DND-41 (cell line): ENCODE measurements at regions not wholly inside any gene's neighbourhood (a gene's known extent, or its start where the extent isn't known, plus 50 kb on each side); places are given as distances from the start of the nearest gene placed in this dataset.

Experiments
- ATAC-seq: fragments of 200-7000 bp; cut with Tn5 transposase; 3 replicates; pipeline ENCODE4 v1.9.1; 2021; ENCODE audit warnings: low read depth; ENCODE audit not compliant: insufficient read depth
- DNase-seq: peaks from one replicate; pipeline ENCODE4 v3.0.0-alpha.2; 2020
- H2AFZ ChIP-seq: 2 replicates; pipeline ENCODE4 v1.6.0; 2012; ENCODE audit warnings: low read depth, low read length
- H3K27ac ChIP-seq: 2 replicates; pipeline ENCODE4 v1.5.1; 2012; ENCODE audit warnings: low read length, inconsistent platforms
- H3K27me3 ChIP-seq: fragments of 200-600 bp; sonication (generic); 2 replicates; pipeline ENCODE4 v1.6.0; 2012; ENCODE audit warnings: low read length, mild to moderate bottlenecking, inconsistent platforms; ENCODE audit not compliant: insufficient read depth, poor library complexity
- H3K36me3 ChIP-seq: 2 replicates; pipeline ENCODE4 v1.5.1; 2012; ENCODE audit warnings: low read length, inconsistent platforms; ENCODE audit not compliant: insufficient read depth
- H3K4me1 ChIP-seq: 2 replicates; pipeline ENCODE4 v1.5.1; 2012; ENCODE audit warnings: mild to moderate bottlenecking, low read length; ENCODE audit not compliant: insufficient read depth
- H3K4me2 ChIP-seq: 2 replicates; pipeline ENCODE4 v1.6.0; 2012; ENCODE audit warnings: mild to moderate bottlenecking, moderate library complexity, low read length, inconsistent platforms; ENCODE audit not compliant: insufficient read depth
- H3K4me3 ChIP-seq, 2 experiments: fragments of 200-600 bp in 1 of 2; shearing (Covaris generic) in 1 of 2; 2 replicates each; pipeline ENCODE4 v1.5.1; 2012 to 2016; ENCODE audit warnings: inconsistent platforms in 2 of 2, low read length in 2 of 2, mild to moderate bottlenecking in 2 of 2, low read depth in 1 of 2, moderate library complexity in 1 of 2
- H3K79me2 ChIP-seq: 2 replicates; pipeline ENCODE4 v1.6.0; 2012; ENCODE audit warnings: low read length, inconsistent platforms; ENCODE audit not compliant: insufficient read depth
- H3K9ac ChIP-seq: 2 replicates; pipeline ENCODE4 v1.6.0; 2012; ENCODE audit warnings: low read depth, mild to moderate bottlenecking, inconsistent platforms, low read length, moderate library complexity
- H3K9me3 ChIP-seq: 2 replicates; pipeline ENCODE4 v1.5.1; 2012; ENCODE audit warnings: low read length, moderate library complexity, mild to moderate bottlenecking, inconsistent platforms; ENCODE audit not compliant: insufficient read depth, severe bottlenecking
- H4K20me1 ChIP-seq: 2 replicates; pipeline ENCODE4 v1.6.0; 2012; ENCODE audit warnings: low read length; ENCODE audit not compliant: insufficient read depth
- EZH2 ChIP-seq: IDR thresholded peaks from 3 replicates; pipeline ENCODE4 v1.6.1; 2012; ENCODE audit warnings: borderline replicate concordance, low read depth, mild to moderate bottlenecking, moderate library complexity, low read length, inconsistent platforms; ENCODE audit not compliant: severe bottlenecking
- TF ChIP-seq, protein P1 (sequence below): IDR thresholded peaks from 2 replicates; pipeline ENCODE4 v1.5.1; 2012; ENCODE audit warnings: borderline replicate concordance, low read length, moderate library complexity, mild to moderate bottlenecking; ENCODE audit not compliant: poor library complexity, severe bottlenecking; ENCODE audit errors: extremely low read depth

DNA sequence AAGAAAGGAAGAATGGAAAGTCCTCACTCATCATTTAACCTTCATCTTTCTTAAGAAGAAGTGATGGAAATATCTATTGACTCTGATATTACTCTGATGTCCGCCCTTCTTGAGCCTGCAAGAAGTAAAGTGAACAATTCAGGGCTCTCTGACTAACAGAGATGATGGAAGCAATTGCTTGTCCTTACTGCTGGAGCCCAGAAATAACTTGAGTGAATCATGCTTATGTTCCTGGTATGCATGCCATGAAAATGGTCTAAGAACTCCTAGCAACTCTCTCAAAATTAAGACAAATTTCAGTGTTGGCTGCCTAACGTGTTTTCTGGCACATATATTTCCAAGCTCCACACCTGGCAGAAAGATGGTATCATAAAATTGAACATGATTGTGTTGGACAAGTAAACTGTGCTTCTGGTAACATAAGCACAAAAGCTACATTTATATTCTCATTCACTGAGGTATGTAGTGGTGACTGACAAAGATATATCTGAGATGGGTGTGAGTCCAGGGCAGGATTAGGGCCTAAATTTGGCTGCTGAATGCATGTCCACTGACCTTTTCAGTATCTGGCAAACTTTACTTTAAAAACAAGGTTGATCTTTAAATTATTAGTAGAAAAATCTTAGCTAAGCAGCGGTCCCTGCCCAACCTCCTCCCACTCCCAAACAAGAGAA is 109.2 kb upstream of the OTUD4 start:
- Histone ChIP-seq H3K79me2 (no peaks in the 10 kb centered on the region), H3K9ac (no peak overlapping the region), H3K4me2 (no peak overlapping the region), H3K4me1 (no peaks in the 10 kb centered on the region), H4K20me1 (no peaks in the 10 kb centered on the region), H3K9me3 (no peaks in the 10 kb centered on the region), H2AFZ (no peak overlapping the region), H3K27me3 (peaks cover 2% of the 10 kb centered on the region), H3K36me3 (no peaks in the 10 kb centered on the region), H3K27ac (no peak overlapping the region), H3K4me3 (no peak overlapping the region)
- ATAC-seq (no peak), DNase-seq (no peak)
- no peak for TF ChIP-seq EZH2
- TF ChIP-seq, protein P1, sequence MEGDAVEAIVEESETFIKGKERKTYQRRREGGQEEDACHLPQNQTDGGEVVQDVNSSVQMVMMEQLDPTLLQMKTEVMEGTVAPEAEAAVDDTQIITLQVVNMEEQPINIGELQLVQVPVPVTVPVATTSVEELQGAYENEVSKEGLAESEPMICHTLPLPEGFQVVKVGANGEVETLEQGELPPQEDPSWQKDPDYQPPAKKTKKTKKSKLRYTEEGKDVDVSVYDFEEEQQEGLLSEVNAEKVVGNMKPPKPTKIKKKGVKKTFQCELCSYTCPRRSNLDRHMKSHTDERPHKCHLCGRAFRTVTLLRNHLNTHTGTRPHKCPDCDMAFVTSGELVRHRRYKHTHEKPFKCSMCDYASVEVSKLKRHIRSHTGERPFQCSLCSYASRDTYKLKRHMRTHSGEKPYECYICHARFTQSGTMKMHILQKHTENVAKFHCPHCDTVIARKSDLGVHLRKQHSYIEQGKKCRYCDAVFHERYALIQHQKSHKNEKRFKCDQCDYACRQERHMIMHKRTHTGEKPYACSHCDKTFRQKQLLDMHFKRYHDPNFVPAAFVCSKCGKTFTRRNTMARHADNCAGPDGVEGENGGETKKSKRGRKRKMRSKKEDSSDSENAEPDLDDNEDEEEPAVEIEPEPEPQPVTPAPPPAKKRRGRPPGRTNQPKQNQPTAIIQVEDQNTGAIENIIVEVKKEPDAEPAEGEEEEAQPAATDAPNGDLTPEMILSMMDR: no peak

DNA sequence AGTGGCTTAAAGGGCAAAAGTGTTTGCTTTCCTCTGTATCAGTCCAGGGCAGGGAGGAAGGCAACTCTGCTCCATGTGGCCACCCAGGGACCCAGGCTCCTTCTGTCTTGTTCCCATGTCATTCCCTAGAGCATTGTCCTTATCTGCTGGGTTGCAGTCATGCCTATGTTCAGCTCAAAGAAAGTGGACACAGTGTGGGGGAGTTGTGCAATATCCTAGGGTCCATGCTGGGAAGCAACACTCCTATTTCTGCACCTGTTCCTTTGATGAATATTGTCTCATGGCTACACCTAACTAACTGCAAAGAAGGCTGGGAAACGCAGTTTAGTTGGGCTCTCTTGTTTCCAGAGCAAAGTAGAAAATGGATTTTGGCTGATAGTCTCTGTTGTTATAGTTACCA is 107.0 kb upstream of the OTUD4 start:
- Histone ChIP-seq H3K4me3 (no peak overlapping the region), H3K9me3 (no peaks in the 10 kb centered on the region), H2AFZ (no peak overlapping the region), H3K36me3 (no peaks in the 10 kb centered on the region), H4K20me1 (no peaks in the 10 kb centered on the region), H3K79me2 (no peaks in the 10 kb centered on the region), H3K9ac (no peak overlapping the region), H3K4me1 (no peaks in the 10 kb centered on the region), H3K27ac (no peak overlapping the region), H3K27me3 (no peaks in the 10 kb centered on the region), H3K4me2 (no peak overlapping the region)
- no peak for DNase-seq
- no peak for TF ChIP-seq EZH2
- TF ChIP-seq, protein P1: no peak
- no peak for ATAC-seq

DNA sequence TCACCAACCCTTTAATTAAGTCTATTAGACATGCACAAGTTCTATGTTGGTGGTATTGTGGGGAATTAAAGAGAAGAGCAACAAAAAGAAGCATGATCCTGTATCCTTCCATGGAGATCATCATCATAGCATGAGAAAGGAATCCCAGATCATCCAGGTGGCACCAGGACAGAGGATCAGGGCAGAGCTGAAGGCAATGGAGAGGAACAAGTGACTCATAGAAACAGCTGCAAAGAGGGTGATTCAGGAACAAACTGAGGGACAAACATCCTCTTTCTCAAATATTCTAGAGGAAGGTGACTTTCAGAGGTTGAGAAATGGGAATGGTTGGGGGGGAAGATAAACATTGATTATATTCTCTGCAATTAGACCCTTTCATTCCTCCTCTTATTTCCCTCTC is 105.5 kb upstream of the OTUD4 start:
- Histone ChIP-seq H3K9ac (no peak overlapping the region), H3K4me3 (no peak overlapping the region), H3K9me3 (no peaks in the 10 kb centered on the region), H3K36me3 (no peaks in the 10 kb centered on the region), H3K4me2 (no peak overlapping the region), H4K20me1 (no peaks in the 10 kb centered on the region), H3K27me3 (no peaks in the 10 kb centered on the region), H3K4me1 (no peaks in the 10 kb centered on the region), H3K27ac (no peak overlapping the region), H2AFZ (no peak overlapping the region), H3K79me2 (no peaks in the 10 kb centered on the region)
- no peak for TF ChIP-seq EZH2
- TF ChIP-seq, protein P1: no peak
- ATAC-seq: no peak
- DNase-seq: no peak

DNA sequence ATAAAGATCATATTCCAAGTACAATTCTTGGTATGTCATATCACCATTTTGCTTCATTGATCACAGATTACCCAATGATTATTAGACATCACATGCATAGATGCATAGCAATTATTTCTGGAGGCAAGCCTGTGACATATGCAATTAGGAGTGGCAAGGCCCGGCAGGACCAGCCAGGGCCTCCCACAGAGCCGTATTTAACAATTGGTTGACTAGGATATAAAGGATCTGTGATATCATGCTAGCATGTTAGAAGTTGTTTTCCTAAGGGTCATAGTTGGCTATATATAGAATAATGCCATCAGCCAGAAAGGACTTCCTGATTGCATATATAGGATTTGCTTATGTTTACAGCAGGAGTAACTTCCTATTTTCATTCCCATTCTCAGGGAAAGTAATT is 103.5 kb upstream of the OTUD4 start:
- DNase-seq: no peak
- no peak overlapping the region for H3K4me2 ChIP-seq

More for the DNA sequence above, 103.5 kb upstream of the OTUD4 start:
- no peak overlapping the region for H3K9ac ChIP-seq
- H3K4me1 ChIP-seq: no peaks in the 10 kb centered on the region
- H3K27ac ChIP-seq: no peak overlapping the region
- no peak for ATAC-seq
- no peaks in the 10 kb centered on the region for H3K27me3 ChIP-seq
- H2AFZ ChIP-seq: no peak overlapping the region
- H3K9me3 ChIP-seq: no peaks in the 10 kb centered on the region
- no peaks in the 10 kb centered on the region for H3K79me2 ChIP-seq
- H3K4me3 ChIP-seq: no peak overlapping the region
- TF ChIP-seq, protein P1: no peak
- no peak for TF ChIP-seq EZH2
- H3K36me3 ChIP-seq: no peaks in the 10 kb centered on the region
- no peaks in the 10 kb centered on the region for H4K20me1 ChIP-seq
